NCI-H2029 (cell line): ENCODE measurements at regions not wholly inside any gene's neighbourhood (a gene's known extent, or its start where the extent isn't known, plus 50 kb on each side); places are given as distances from the start of the nearest gene placed in this dataset.

Source experiments
- DNase-seq: peaks from one replicate; lab custom pipeline; 2025; lab: John Stamatoyannopoulos, UW

DNA sequence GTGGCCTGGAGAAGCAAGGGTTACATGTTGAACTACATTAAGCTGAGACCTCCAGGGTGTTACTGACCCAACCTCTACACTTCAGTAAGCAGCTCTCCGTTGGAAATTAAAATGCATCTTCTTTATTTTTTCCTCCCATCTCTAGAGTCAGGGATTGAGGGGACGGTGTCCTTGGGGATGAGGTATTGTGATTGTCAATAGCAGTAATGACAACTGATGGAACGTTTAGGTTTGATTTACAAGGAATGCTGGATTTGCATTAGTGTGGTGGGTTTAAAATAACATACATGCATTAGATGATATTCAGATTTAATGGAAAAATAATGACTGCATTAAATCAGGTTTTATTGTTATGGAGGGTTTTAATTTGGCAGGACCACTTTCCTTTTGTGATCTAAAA is 82.9 kb upstream of the NTRK2 start:
- no peak for DNase-seq

DNA sequence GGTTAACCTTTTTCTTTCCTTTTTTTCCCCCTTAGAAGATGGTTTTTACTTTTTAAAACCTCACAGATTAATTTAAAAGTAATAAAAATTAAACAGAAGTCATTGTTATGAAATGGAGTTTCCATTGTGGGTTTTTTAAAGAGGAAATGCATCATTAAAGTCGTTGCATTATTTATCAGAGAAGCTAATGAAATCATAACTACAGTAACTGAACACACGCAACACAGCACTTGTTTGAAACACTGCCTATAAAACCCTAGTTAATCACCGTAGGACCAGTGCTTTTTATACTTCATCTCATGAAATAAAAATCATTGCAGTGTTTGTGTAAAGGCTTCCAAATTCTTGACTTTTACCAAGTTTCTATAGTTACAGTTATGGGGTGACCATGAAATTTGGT is 82.4 kb upstream of the NTRK2 start:
- DNase-seq: no peak

DNA sequence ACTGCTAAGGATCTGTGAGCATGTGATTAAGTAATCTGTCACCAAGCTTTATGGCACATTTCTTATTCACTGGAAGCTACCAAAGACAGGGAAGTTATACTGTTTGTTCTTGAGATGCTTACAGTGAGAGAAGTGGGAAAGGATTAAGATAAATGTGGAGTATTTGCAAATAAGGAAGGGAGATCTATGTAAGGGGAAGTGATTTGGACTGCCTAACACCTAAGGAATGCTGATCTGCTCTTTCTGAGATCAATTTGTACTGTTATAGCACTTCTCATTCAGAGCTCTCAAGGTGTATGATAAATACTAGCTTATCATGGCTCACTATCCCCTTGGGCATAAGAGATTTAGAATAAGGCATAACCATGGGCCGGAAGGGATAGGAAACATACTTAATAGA is 80.0 kb upstream of the NTRK2 start:
- DNase-seq: no peak

DNA sequence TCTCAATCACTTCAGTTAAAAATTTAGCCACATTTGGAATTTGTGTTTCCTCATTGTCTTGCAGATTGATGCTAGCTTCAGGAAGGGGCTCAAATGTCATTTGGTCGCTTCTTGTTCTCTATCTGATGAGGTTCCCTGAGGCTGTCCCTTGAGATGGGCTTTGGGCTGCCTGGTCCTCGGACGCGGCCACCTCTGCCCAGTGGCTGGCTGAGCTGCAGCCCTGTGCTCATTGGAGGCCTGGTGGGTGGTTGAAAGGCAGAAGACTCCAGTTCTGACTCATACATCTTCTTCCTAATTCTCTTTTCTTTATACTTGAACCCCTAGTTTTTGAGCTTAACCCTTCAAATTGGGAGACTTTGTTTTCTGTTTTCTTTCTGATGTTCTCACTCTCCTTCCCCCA is 78.8 kb upstream of the NTRK2 start:
- no peak for DNase-seq

DNA sequence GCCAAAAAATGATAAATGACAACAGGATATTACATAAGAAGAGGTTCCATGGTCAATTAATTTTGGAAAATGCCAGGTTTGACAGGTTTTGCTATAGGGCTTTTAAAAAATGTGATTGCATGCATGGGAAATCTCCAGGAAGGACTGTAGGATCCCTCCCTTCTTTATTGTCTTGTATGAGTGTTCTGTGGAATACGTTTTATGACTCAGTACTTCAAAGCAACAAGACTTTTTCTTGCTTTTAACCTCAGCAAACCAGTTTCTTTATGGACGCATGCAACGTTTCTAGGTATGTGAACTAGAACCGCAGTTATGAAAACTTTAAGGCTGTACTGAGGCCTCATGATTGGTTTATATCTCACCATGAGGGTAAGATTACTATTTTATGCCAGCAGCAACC is 76.6 kb upstream of the NTRK2 start:
- no peak for DNase-seq

DNA sequence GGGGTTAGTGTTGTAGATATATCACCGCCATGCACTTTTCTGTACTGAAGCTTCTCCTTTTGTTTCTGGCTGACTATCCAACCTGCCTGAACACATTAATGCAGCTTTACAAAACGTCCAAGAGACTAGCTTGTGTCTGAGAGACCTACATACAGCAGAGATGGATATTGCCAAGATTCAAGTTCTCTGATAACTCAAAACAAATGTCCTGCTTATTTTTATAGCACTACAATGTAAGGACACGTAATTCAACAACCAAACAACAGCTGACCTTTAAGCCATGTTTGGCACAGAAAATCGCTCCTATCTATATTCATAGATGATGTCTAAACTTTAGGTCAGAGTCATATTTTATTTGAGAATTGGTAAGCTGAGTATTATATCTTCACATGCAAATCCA is 76.2 kb upstream of the NTRK2 start:
- DNase-seq: no peak

DNA sequence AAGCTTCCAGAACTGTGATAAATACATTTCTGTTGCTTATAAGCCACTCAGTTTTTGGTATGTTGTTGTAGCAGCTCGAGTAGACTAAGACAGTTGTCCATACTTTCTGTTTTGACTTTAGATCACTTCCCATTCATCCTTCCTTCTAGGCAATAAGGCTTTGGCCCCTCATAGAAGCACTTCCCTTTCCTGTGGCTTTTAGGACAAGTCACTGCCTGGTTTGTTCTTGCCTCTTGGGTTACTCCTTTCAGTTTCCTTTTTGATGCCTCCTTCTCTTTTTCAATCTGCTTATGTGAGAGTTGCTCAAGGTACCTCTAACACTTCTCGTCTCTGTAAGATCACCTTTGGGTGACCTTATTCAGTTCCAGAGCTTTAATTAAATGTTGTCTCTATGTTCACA is 72.4 kb upstream of the NTRK2 start:
- no peak for DNase-seq

DNA sequence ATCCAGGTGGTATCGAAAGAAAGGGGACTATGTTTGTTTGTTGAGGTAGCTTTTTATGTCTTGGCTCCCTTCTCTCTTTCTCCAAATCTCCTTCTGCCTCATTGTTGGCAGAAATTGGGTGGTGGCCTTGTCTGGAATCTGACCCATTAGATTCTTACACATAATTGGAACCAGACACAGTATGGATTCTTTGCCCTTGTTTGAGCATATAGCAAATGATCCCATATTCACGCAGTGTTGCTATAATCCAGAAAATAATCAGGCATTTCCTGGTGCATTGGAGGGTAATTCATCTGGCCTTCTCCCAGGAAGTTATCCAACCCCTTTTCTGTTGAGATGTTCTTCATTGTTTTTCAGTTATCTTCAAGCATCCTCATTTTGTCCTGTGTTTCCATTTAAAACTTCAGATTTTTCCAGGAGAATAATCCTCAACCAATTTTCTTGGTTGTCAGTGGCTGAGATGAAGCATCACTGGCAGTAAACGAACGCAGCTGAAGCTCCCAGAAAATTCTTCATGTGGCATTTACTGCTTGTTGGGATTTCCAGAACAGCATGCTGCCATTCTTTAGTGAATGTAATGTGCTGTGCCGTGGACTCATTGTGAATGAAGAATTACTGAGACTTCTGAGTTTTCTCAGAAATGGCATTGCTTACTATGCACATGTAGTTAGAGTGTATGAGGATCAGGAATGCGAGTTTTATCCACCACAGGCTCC is 70.5 kb upstream of the NTRK2 start:
- DNase-seq: no peak

DNA sequence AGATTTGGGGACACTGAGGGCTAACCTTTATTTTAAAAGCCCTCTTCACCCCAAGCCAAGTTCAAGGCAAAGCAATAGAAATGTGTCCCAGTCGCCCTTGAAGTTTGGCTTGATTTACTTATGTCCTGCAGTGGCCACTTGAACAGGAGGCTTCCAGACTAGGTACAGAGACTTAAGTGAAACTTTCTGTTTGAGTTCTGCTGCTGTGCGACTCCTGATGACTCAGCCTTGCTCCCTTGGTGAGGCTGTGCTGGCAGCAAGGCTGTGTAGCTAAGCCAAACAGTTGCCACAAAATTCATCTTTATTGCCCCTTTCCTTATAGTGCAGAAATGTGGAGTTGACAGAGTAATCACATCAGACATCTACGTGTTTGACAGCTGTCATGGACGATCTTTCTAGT is 68.8 kb upstream of the NTRK2 start:
- no peak for DNase-seq

DNA sequence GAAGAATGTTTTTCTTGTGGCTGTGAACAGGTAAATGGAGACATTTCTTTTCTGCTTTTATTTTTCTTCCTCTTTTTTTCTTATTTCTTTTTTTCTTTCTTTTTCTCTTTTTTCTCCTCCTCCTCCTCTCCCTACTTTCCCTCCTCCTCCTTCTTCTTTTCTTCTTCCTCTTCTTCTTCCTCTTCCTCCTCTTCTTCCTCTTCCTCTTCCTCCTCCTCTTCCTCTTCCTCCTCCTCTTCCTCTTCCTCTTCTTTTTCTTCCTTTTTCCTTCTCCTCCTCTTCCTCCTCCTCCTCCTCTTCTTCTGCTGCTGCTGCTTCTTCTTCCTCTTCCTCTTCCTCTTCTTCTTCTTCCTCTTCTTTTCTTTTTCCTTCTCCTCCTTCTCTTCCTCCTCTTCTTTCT is 65.3 kb upstream of the NTRK2 start:
- no peak for DNase-seq

DNA sequence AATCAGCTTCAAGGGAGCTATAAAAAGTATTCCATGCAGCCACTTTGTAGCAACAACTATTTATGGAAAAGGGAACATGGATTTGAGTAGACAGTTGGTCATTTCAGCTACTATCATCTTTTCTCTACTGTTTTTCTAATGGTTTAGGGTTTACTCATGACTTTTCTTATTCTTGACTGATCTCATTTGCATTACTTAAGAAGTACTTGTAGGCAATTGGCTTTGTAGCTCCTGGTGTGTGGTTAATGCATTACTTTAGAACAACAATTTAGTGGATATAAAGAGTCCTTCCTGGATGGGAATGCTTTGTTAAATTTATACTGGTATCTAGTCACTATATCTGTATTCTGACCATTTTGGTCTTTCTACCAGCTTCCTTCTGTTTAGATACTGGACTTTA is 59.8 kb upstream of the NTRK2 start:
- DNase-seq: no peak

DNA sequence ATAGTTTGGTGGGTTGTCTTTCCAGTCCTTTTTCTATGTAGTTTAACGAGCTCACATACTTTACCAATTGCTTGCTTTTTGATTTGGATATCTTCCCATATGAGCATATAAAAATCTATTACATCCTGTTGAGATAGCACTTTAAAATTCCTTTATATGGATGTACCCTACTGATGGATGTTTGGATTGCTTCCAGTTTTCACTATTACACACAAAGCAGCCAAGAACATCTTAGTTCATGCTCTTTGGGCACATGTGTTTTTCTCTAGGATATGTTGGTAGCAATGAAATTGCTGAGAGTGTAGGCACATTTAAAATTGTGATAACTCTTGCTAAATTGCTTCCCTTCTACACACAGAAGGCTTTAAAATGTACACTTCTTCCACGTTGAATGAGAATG is 56.1 kb upstream of the NTRK2 start:
- DNase-seq: no peak

DNA sequence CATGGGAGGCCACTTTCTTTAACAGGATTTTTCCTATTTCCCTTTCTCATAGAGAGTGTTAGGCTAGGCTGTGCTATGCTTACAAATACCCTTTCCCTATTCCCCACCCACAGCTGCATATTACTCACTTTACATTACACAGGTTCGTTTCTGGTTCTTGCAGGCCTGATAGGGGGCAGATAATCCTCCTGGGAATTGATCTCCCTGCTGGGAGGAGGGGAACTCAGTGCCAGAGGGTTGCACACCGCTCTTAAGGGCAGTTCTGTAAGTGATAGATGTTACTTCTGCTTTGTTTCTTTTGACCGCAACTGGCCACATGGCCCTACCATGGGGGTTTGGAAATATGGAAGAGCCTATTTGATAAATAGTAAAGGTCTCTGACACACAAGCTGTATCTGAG is 54.0 kb upstream of the NTRK2 start:
- no peak for DNase-seq

DNA sequence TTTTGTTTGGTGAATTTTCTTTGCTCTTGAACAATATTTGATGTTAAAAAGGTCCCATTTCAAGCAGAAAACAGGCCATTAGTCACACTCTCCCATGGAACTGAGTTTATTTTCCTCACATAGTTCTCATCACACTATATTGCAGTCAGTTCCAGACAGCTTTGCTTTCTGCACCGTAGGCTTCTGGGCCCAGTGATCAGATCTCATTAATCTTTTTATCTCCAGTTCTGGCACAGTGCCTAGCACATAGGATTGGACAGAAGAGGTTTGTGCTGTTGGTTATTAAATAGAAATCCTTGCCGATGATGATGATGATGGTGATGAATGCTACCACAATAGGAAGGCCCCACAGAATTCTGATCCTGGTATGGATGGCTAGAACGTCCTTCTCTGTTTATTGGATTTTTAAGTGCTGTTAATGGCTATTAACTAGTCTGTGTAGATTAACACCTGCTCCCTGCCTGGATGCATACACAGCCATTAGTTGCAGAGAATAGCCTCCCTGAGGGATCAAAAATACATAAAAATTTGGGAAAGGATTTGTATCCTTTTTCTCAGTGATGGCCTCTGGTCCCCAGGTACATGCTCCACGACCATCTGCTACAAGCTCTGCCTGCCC is 52.0 kb upstream of the NTRK2 start:
- DNase-seq: no peak
